Adrenal gland (tissue), 9 donors: ENCODE measurements at regions not wholly inside any gene's neighbourhood (a gene's known extent, or its start where the extent isn't known, plus 50 kb on each side); places are given as distances from the start of the nearest gene placed in this dataset.

Experiments used
- DNase-seq, 7 donors: peaks; one replicate each; pipeline ENCODE4 v3.0.0-alpha.2; 2019 to 2020
- H3K27ac ChIP-seq, 5 donors: fragments of 200-600 bp; sonication (generic) in 4 of 5; 1 replicate in 3 of 5; 2 replicates in 2 of 5; pipeline versions ENCODE4 v1.5.1 to v1.8.0; 2016 to 2020; ENCODE audit warnings: mild to moderate bottlenecking in 1 of 5
- H3K27me3 ChIP-seq: fragments of 200-600 bp; 2 replicates; pipeline ENCODE4 v1.8.0; 2021
- H3K36me3 ChIP-seq, 2 donors: fragments of 200-600 bp; replicated peaks in 1 of 2; 1 replicate in 1 of 2; 2 replicates in 1 of 2; pipeline versions ENCODE4 v1.5.1 to v1.8.0; 2018 to 2022
- H3K4me1 ChIP-seq, 2 donors: fragments of 200-600 bp; replicated peaks in 1 of 2; 1 replicate in 1 of 2; 2 replicates in 1 of 2; pipeline versions ENCODE4 v1.5.1 to v1.8.0; 2018 to 2021
- H3K4me3 ChIP-seq, 4 donors: fragments of 200-600 bp; sonication (generic) in 3 of 4; one replicate each; pipeline ENCODE4 v1.5.1; 2016 to 2018
- H3K9me3 ChIP-seq, 3 donors: fragments of 200-600 bp; sonication (generic) in 1 of 3; replicated peaks in 1 of 3; 1 replicate in 2 of 3; 2 replicates in 1 of 3; pipeline versions ENCODE4 v1.5.1 to v1.8.0; 2016 to 2021
- CTCF ChIP-seq, 6 experiments: fragments of 450-650 bp in 4 of 6; fragments of 200-600 bp in 2 of 6; sonication (generic) in 1 of 6; IDR thresholded peaks; 1 replicate in 5 of 6; 2 replicates in 1 of 6; pipeline versions ENCODE4 v1.5.1 to v1.8.0; 2016 to 2021; ENCODE audit warnings: antibody characterized with exemption in 6 of 6, mild to moderate bottlenecking in 2 of 6, moderate library complexity in 1 of 6
- POLR2A ChIP-seq, 2 donors: fragments of 450-650 bp; IDR thresholded peaks; one replicate each; pipeline ENCODE4 v1.6.1; 2017; ENCODE audit warnings: antibody characterized with exemption in 2 of 2, mild to moderate bottlenecking in 2 of 2, moderate library complexity in 1 of 2
- WGBS, 4 donors: extraction: QIAGEN DNeasy Blood & Tissue Kit in 2 of 4; methylation state at CpG; one replicate each; pipeline versions ENCODE4 v1.1.5 to v1.1.7; 2013 to 2017; 5-methylcytosine and 5-hydroxymethylcytosine counted together
- intact Hi-C, 2 donors: fragments of 100-400 bp; cut with DNase I; formaldehyde crosslinking; loops; one replicate each; pipeline versions ENCODE4 v1.14.1 to v1.15.0; 2022 to 2023
- donor health status: healthy with polysubstance abuse.
- donor health status: Bipolar disorder and iron deficiency.
- donor health status: DM: yes; HTN: yes; CAD: no.
- donor health status: DM: no; HTN: no; CAD: no.
- donor health status: DM: no; HTN: no; CAD: no.

- TF ChIP-seq CTCF (IDR thresholded peaks at IDR 0.05) (no peak), POLR2A (IDR thresholded peaks at IDR 0.05) (no peak)
- H3K27me3 ChIP-seq: no peaks in the 10 kb centered on the region
- no peak overlapping the region for H3K27ac ChIP-seq
- no peaks in the 10 kb centered on the region for H3K4me1 ChIP-seq
- 90 to 97% (median 94%) methylated on average over 2 of the region's 2 CpGs for WGBS, 4 donors
- no peak for DNase-seq
- H3K36me3 ChIP-seq: no peaks in the 10 kb centered on the region
- no peaks in the 10 kb centered on the region for H3K9me3 ChIP-seq
- no peak overlapping the region for H3K4me3 ChIP-seq
- intact Hi-C loops: no loop called here
Observed at GRCh38 chr9:2525147-2525546, 96.4 kb upstream of the VLDLR start.

- Histone ChIP-seq H3K4me3 (no peak overlapping the region), H3K27me3 (no peaks in the 10 kb centered on the region), H3K27ac (no peak overlapping the region), H3K4me1 (no peaks in the 10 kb centered on the region), H3K9me3 (no peaks in the 10 kb centered on the region), H3K36me3 (no peaks in the 10 kb centered on the region)
- WGBS, 4 donors: 82 to 89% (median 82%) methylated on average over 2 of the region's 2 CpGs
- TF ChIP-seq CTCF (IDR thresholded peaks at IDR 0.05) (no peak), POLR2A (IDR thresholded peaks at IDR 0.05) (no peak)
- no peak for DNase-seq
- intact Hi-C loops: no loop called here
Observed at GRCh38 chr9:2526071-2526828, 95.3 kb upstream of the VLDLR start.

- WGBS, 4 donors: 92 to 97% (median 95%) methylated on average over 4 of the region's 4 CpGs
- no peak overlapping the region for H3K4me3 ChIP-seq
- no peak overlapping the region for H3K27ac ChIP-seq
- TF ChIP-seq POLR2A (IDR thresholded peaks at IDR 0.05): no peak
- no peak for TF ChIP-seq CTCF (IDR thresholded peaks at IDR 0.05)
- no peaks in the 10 kb centered on the region for H3K27me3 ChIP-seq
- no peak for DNase-seq
- no peaks in the 10 kb centered on the region for H3K36me3 ChIP-seq
- H3K4me1 ChIP-seq: no peaks in the 10 kb centered on the region
- intact Hi-C loops: no loop called here
- H3K9me3 ChIP-seq: no peaks in the 10 kb centered on the region
Observed at GRCh38 chr9:2531481-2531880, 90.1 kb upstream of the VLDLR start.

- Histone ChIP-seq H3K36me3 (no peaks in the 10 kb centered on the region), H3K27me3 (no peaks in the 10 kb centered on the region), H3K4me3 (no peak overlapping the region), H3K4me1 (no peaks in the 10 kb centered on the region), H3K9me3 (no peaks in the 10 kb centered on the region), H3K27ac (no peak overlapping the region)
- DNase-seq: no peak
- intact Hi-C loops: no loop called here
- WGBS, 4 donors: 35 to 47% (median 47%) methylated on average over 2 of the region's 2 CpGs
- no peak for TF ChIP-seq POLR2A (IDR thresholded peaks at IDR 0.05)
- TF ChIP-seq CTCF (IDR thresholded peaks at IDR 0.05): no peak
Observed at GRCh38 chr9:2536511-2536910, 85.1 kb upstream of the VLDLR start.
